ELF-1 (cell line): ENCODE measurements at regions not wholly inside any gene's neighbourhood (a gene's known extent, or its start where the extent isn't known, plus 50 kb on each side); places are given as distances from the start of the nearest gene placed in this dataset.
"Not testable (repeated sequence)": the region's sequence is repeated elsewhere in the genome, so short reads cannot be mapped to it uniquely, and the experiment has no call there.

Experiments
- DNase-seq: peaks from one replicate; pipeline ENCODE4 v3.0.0-alpha.2; 2016; ENCODE audit warnings: low read depth, low spot score

GRCh38 chr6:144919560-144919959 lies 634.4 kb downstream of the UTRN start:
- DNase-seq, result no peak

- no peak for DNase-seq
Observed at GRCh38 chr6:144920391-144920961, 635.3 kb downstream of the UTRN start.

GRCh38 chr6:144921206-144921975 lies 636.3 kb downstream of the UTRN start:
- no peak for DNase-seq

- peak; percentile 6 for DNase-seq
Observed at GRCh38 chr6:144922120-144922722, 637.1 kb downstream of the UTRN start.

GRCh38 chr6:144922771-144923490 lies 637.8 kb downstream of the UTRN start:
- not testable (repeated sequence) for DNase-seq

- not testable (repeated sequence) for DNase-seq
Observed at GRCh38 chr6:144923491-144923787, 638.3 kb downstream of the UTRN start.

- no peak for DNase-seq
Observed at GRCh38 chr6:144928847-144929246, 643.7 kb downstream of the UTRN start.

- no peak for DNase-seq
Observed at GRCh38 chr6:144929262-144929661, 644.1 kb downstream of the UTRN start.

- peak; percentile 28 for DNase-seq
Observed at GRCh38 chr6:144931172-144932035, 646.3 kb downstream of the UTRN start.

- no peak for DNase-seq
Observed at GRCh38 chr6:144932621-144933020, 647.5 kb downstream of the UTRN start.

- DNase-seq, result no peak
Observed at GRCh38 chr6:144935181-144935580, 650.0 kb downstream of the UTRN start.

GRCh38 chr6:144935661-144936060 lies 650.5 kb downstream of the UTRN start:
- DNase-seq, result no peak

- no peak for DNase-seq
Observed at GRCh38 chr6:144936764-144937163, 651.6 kb downstream of the UTRN start.

- no peak for DNase-seq
Observed at GRCh38 chr6:144939921-144940320, 654.8 kb downstream of the UTRN start.

- DNase-seq, result no peak
Observed at GRCh38 chr6:144944106-144944505, 659.0 kb downstream of the UTRN start.

- DNase-seq, result no peak
Observed at GRCh38 chr6:144947398-144947976, 662.4 kb downstream of the UTRN start.

GRCh38 chr6:144951730-144952437 lies 666.7 kb downstream of the UTRN start:
- no peak for DNase-seq

- DNase-seq, result no peak
Observed at GRCh38 chr6:144952456-144953240, 667.5 kb downstream of the UTRN start.

GRCh38 chr6:144953552-144954240 lies 668.6 kb downstream of the UTRN start:
- peak; percentile 32 for DNase-seq
